ENCODE measurements at regions not wholly inside any gene's neighbourhood (a gene's known extent, or its start where the extent isn't known, plus 50 kb on each side); places are given as distances from the start of the nearest gene placed in this dataset.

- Histone ChIP-seq H3K36me3 (replicated peaks in 1 of 2; ENCODE audit: control extremely low read depth in 1 of 2, control insufficient read depth in 1 of 2, extremely low read depth in 1 of 2, insufficient read depth in 2 of 2, low read length in 1 of 2) (no peaks in the 10 kb centered on the region), H3K9ac (ENCODE audit: low read length) (no peak overlapping the region), H3K4me1 (ENCODE audit: control insufficient read depth in 2 of 2, insufficient read depth in 2 of 2, low read length in 2 of 2) (no peaks in the 10 kb centered on the region), H4K20me1 (ENCODE audit: control insufficient read depth, insufficient read depth, low read length, poor library complexity, severe bottlenecking) (no peaks in the 10 kb centered on the region), H3K9me3 (ENCODE audit: control extremely low read depth in 1 of 3, control insufficient read depth in 2 of 3, insufficient read depth in 1 of 3, low read length in 2 of 3) (peaks cover 0 to 4% (median 0%) of the 10 kb centered on the region in 3 donors), H3K27me3 (replicated peaks in 1 of 4; ENCODE audit: control extremely low read depth in 1 of 4, control insufficient read depth in 3 of 4, insufficient read depth in 4 of 4, low read length in 3 of 4) (peaks cover 0 to 6% (median 0%) of the 10 kb centered on the region in 4 experiments), H3K4me2 (replicated peaks; ENCODE audit: low read depth, low read length, poor library complexity, severe bottlenecking) (no peak overlapping the region), H3K27ac (ENCODE audit: low read length in 2 of 2) (no peak overlapping the region), H2AFZ (ENCODE audit: insufficient read depth, low read depth, low read length, poor library complexity, severe bottlenecking) (no peak overlapping the region), H3K4me3 (ENCODE audit: control extremely low read depth in 1 of 5, extremely low read depth in 1 of 5, insufficient read depth in 1 of 5, low read depth in 2 of 5, low read length in 4 of 5) (no peak overlapping the region), H3K79me2 (ENCODE audit: control insufficient read depth, insufficient read depth, low read length) (no peaks in the 10 kb centered on the region)
- intact Hi-C loops (cut with micrococcal nuclease), result no loop called here
- no peak overlapping the region for H3K4me3 Mint-ChIP-seq
- no peaks in the 10 kb centered on the region for H3K4me1 Mint-ChIP-seq
- 89% methylated on average over 14 of the region's 14 CpGs for WGBS (ENCODE audit: insufficient coverage)
- ChIA-PET CTCF (no interaction called here), POLR2A (no interaction called here)
- H3K27me3 Mint-ChIP-seq, result peaks cover 10% of the 10 kb centered on the region
- no peak for ATAC-seq (ENCODE audit: low read depth)
- no peak overlapping the region for H3K27ac Mint-ChIP-seq
- DNase-seq, result no peak
- no peaks in the 10 kb centered on the region for H3K9me3 Mint-ChIP-seq (ENCODE audit: insufficient read depth)
- TF ChIP-seq EZH2 (IDR thresholded peaks at IDR 0.05; ENCODE audit: borderline replicate concordance, insufficient read depth, low read depth, low read length, poor library complexity, severe bottlenecking), result no peak
- no peak for TF ChIP-seq CTCF (IDR thresholded peaks at IDR 0.05)
Measured at GRCh38 chr3:127445581-127446343, 144.8 kb downstream of the TPRA1 start.

DNA sequence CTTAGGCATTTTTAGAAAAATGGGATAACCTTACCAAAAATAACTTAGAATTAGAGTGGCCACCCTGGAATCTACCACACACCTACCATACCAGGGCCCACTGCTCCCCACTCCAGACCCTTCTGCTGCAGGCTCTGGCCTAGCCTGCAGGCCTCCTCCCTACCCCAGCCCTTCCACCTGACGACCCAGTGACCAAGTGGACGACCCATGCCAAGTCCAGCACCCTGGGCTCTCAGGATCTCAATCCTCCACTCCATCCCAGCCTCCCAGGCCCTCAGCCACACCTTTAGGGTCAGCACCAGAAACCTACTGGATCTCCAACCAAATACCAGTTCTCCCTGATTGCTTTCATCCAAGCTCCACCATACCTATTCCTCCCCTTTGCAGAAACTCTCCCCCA lies 145.8 kb downstream of the TPRA1 start:
- Histone ChIP-seq H3K36me3 (replicated peaks in 1 of 2; ENCODE audit: control extremely low read depth in 1 of 2, control insufficient read depth in 1 of 2, extremely low read depth in 1 of 2, insufficient read depth in 2 of 2, low read length in 1 of 2) (no peaks in the 10 kb centered on the region), H3K9ac (ENCODE audit: low read length) (no peak overlapping the region), H3K4me2 (replicated peaks; ENCODE audit: low read depth, low read length, poor library complexity, severe bottlenecking) (no peak overlapping the region), H4K20me1 (ENCODE audit: control insufficient read depth, insufficient read depth, low read length, poor library complexity, severe bottlenecking) (no peaks in the 10 kb centered on the region), H3K79me2 (ENCODE audit: control insufficient read depth, insufficient read depth, low read length) (no peaks in the 10 kb centered on the region), H2AFZ (ENCODE audit: insufficient read depth, low read depth, low read length, poor library complexity, severe bottlenecking) (no peak overlapping the region), H3K27me3 (replicated peaks in 1 of 4; ENCODE audit: control extremely low read depth in 1 of 4, control insufficient read depth in 3 of 4, insufficient read depth in 4 of 4, low read length in 3 of 4) (peaks cover 0 to 3% (median 0%) of the 10 kb centered on the region in 4 experiments), H3K27ac (ENCODE audit: low read length in 2 of 2) (no peak overlapping the region), H3K4me3 (ENCODE audit: control extremely low read depth in 1 of 5, extremely low read depth in 1 of 5, insufficient read depth in 1 of 5, low read depth in 2 of 5, low read length in 4 of 5) (no peak overlapping the region), H3K9me3 (ENCODE audit: control extremely low read depth in 1 of 3, control insufficient read depth in 2 of 3, insufficient read depth in 1 of 3, low read length in 2 of 3) (no peaks in the 10 kb centered on the region), H3K4me1 (ENCODE audit: control insufficient read depth in 2 of 2, insufficient read depth in 2 of 2, low read length in 2 of 2) (no peaks in the 10 kb centered on the region)
- no peak for TF ChIP-seq EZH2 (IDR thresholded peaks at IDR 0.05; ENCODE audit: borderline replicate concordance, insufficient read depth, low read depth, low read length, poor library complexity, severe bottlenecking)
- no peak for TF ChIP-seq CTCF (IDR thresholded peaks at IDR 0.05)
- ChIA-PET CTCF (no interaction called here), POLR2A (no interaction called here)
- H3K27me3 Mint-ChIP-seq, result peaks cover 10% of the 10 kb centered on the region
- no peaks in the 10 kb centered on the region for H3K9me3 Mint-ChIP-seq (ENCODE audit: insufficient read depth)
- intact Hi-C loops (cut with micrococcal nuclease), result no loop called here
- no peak overlapping the region for H3K27ac Mint-ChIP-seq
- DNase-seq, result no peak
- no peak for ATAC-seq (ENCODE audit: low read depth)
- H3K4me3 Mint-ChIP-seq, result no peak overlapping the region
- H3K4me1 Mint-ChIP-seq, result no peaks in the 10 kb centered on the region
- 55% methylated on average over 2 of the region's 2 CpGs for WGBS (ENCODE audit: insufficient coverage)
